Astrocyte (in vitro differentiated cells and primary cell): ENCODE measurements at regions not wholly inside any gene's neighbourhood (a gene's known extent, or its start where the extent isn't known, plus 50 kb on each side); places are given as distances from the start of the nearest gene placed in this dataset.

Source experiments
- DNase-seq: peaks from one replicate; pipeline ENCODE4 v3.0.0-alpha.2; 2010; ENCODE audit warnings: low read depth
- FAIRE-seq: peaks from 2 replicates; lab custom pipeline; 2011; peaks lifted over from hg19 to GRCh38; lab: Jason Lieb, UNC
- H2AFZ ChIP-seq: 2 replicates; pipeline ENCODE4 v1.6.0; 2012; ENCODE audit warnings: low read depth, low read length, inconsistent platforms
- H3K27ac ChIP-seq: 2 replicates; pipeline ENCODE4 v1.5.1; 2011; ENCODE audit warnings: low read depth, low read length, inconsistent platforms
- H3K27me3 ChIP-seq: 2 replicates; pipeline ENCODE4 v1.6.0; 2011; ENCODE audit warnings: low read length, inconsistent platforms; ENCODE audit not compliant: insufficient read depth
- H3K36me3 ChIP-seq: 2 replicates; pipeline ENCODE4 v1.5.1; 2011; ENCODE audit warnings: low read length, inconsistent platforms; ENCODE audit not compliant: insufficient read depth
- H3K4me1 ChIP-seq: 2 replicates; pipeline ENCODE4 v1.5.1; 2011; ENCODE audit warnings: low read length, inconsistent platforms; ENCODE audit not compliant: insufficient read depth
- H3K4me2 ChIP-seq: 2 replicates; pipeline ENCODE4 v1.6.0; 2012; ENCODE audit warnings: low read length, inconsistent platforms
- H3K4me3 ChIP-seq: 2 replicates; pipeline ENCODE4 v1.5.1; 2011; ENCODE audit warnings: low read depth, mild to moderate bottlenecking, low read length, inconsistent platforms; ENCODE audit not compliant: insufficient read depth
- H3K79me2 ChIP-seq: 2 replicates; pipeline ENCODE4 v1.6.0; 2012; ENCODE audit warnings: mild to moderate bottlenecking, low read length, inconsistent platforms; ENCODE audit not compliant: insufficient read depth
- H3K9ac ChIP-seq: 2 replicates; pipeline ENCODE4 v1.6.0; 2012; ENCODE audit warnings: mild to moderate bottlenecking, low read length, inconsistent platforms
- H3K9me3 ChIP-seq: 2 replicates; pipeline ENCODE4 v1.5.1; 2012; ENCODE audit warnings: low read depth, mild to moderate bottlenecking, low read length, inconsistent platforms; ENCODE audit not compliant: insufficient read depth
- H4K20me1 ChIP-seq: 2 replicates; pipeline ENCODE4 v1.6.0; 2012; ENCODE audit warnings: low read length, inconsistent platforms; ENCODE audit not compliant: insufficient read depth
- H3K27ac Mint-ChIP-seq: one replicate; pipeline ENCODE4 v1.8.0; 2021; ENCODE audit warnings: mild to moderate bottlenecking, mixed read lengths; ENCODE audit not compliant: unreplicated experiment
- H3K27me3 Mint-ChIP-seq: one replicate; pipeline ENCODE4 v1.8.0; 2021; ENCODE audit warnings: low read depth, mixed read lengths; ENCODE audit not compliant: unreplicated experiment
- H3K36me3 Mint-ChIP-seq: one replicate; pipeline ENCODE4 v1.8.0; 2021; ENCODE audit warnings: low read depth, mixed read lengths; ENCODE audit not compliant: unreplicated experiment
- H3K4me1 Mint-ChIP-seq: one replicate; pipeline ENCODE4 v1.8.0; 2021; ENCODE audit warnings: low read depth, mixed read lengths; ENCODE audit not compliant: unreplicated experiment
- H3K4me3 Mint-ChIP-seq: one replicate; pipeline ENCODE4 v1.8.0; 2021; ENCODE audit warnings: mild to moderate bottlenecking, moderate library complexity, mixed read lengths; ENCODE audit not compliant: unreplicated experiment
- H3K9me3 Mint-ChIP-seq: one replicate; pipeline ENCODE4 v1.8.0; 2021; ENCODE audit warnings: mild to moderate bottlenecking, mixed read lengths; ENCODE audit not compliant: unreplicated experiment
- CTCF ChIP-seq: IDR thresholded peaks from 2 replicates; pipeline ENCODE4 v1.5.1; 2011; ENCODE audit warnings: low read depth, mild to moderate bottlenecking, inconsistent platforms, low read length, moderate library complexity; ENCODE audit not compliant: insufficient read depth
- EZH2 ChIP-seq: IDR thresholded peaks from 2 replicates; pipeline ENCODE4 v1.6.1; 2012; ENCODE audit warnings: mild to moderate bottlenecking, low read length, inconsistent platforms; ENCODE audit not compliant: insufficient read depth

GRCh38 chr2:104425850-104426595, 427.9 kb upstream of the POU3F3 start:
- no peaks in the 10 kb centered on the region for H3K79me2 ChIP-seq
- H3K4me3 ChIP-seq, result no peak overlapping the region
- no peaks in the 10 kb centered on the region for H4K20me1 ChIP-seq
- no peak overlapping the region for H3K4me2 ChIP-seq
- no peak overlapping the region for H2AFZ ChIP-seq
- H3K4me1 ChIP-seq, result peaks cover 2% of the 10 kb centered on the region
- no peak for TF ChIP-seq CTCF
- TF ChIP-seq EZH2, result no peak
- no peak overlapping the region for H3K27ac ChIP-seq
- no peaks in the 10 kb centered on the region for H3K27me3 ChIP-seq
- H3K4me1 Mint-ChIP-seq, result no peaks in the 10 kb centered on the region
- H3K36me3 ChIP-seq, result no peaks in the 10 kb centered on the region
- no peaks in the 10 kb centered on the region for H3K36me3 Mint-ChIP-seq
- no peaks in the 10 kb centered on the region for H3K9me3 Mint-ChIP-seq
- H3K9ac ChIP-seq, result no peak overlapping the region
- no peak for FAIRE-seq
- H3K9me3 ChIP-seq, result no peaks in the 10 kb centered on the region
- DNase-seq, result no peak
- no peak overlapping the region for H3K27ac Mint-ChIP-seq
- H3K4me3 Mint-ChIP-seq, result no peak overlapping the region
- no peaks in the 10 kb centered on the region for H3K27me3 Mint-ChIP-seq

- Mint-ChIP-seq H3K27ac (no peak overlapping the region), H3K4me3 (no peak overlapping the region), H3K9me3 (no peaks in the 10 kb centered on the region), H3K4me1 (no peaks in the 10 kb centered on the region), H3K36me3 (no peaks in the 10 kb centered on the region), H3K27me3 (no peaks in the 10 kb centered on the region)
- no peak overlapping the region for H3K27ac ChIP-seq
- H2AFZ ChIP-seq, result no peak overlapping the region
- no peak overlapping the region for H3K4me2 ChIP-seq
- no peaks in the 10 kb centered on the region for H3K9me3 ChIP-seq
- no peak overlapping the region for H3K4me3 ChIP-seq
- no peaks in the 10 kb centered on the region for H3K36me3 ChIP-seq
- H3K4me1 ChIP-seq, result peaks cover 17% of the 10 kb centered on the region
- H3K79me2 ChIP-seq, result no peaks in the 10 kb centered on the region
- DNase-seq (no peak), FAIRE-seq (no peak)
- H3K27me3 ChIP-seq, result no peaks in the 10 kb centered on the region
- no peak for TF ChIP-seq CTCF
- no peak for TF ChIP-seq EZH2
- no peak overlapping the region for H3K9ac ChIP-seq
- no peaks in the 10 kb centered on the region for H4K20me1 ChIP-seq
Observed at GRCh38 chr2:104428155-104428554, 425.8 kb upstream of the POU3F3 start.
